Fibroblast of lung (primary cell): ENCODE measurements at regions not wholly inside any gene's neighbourhood (a gene's known extent, or its start where the extent isn't known, plus 50 kb on each side); places are given as distances from the start of the nearest gene placed in this dataset.

Experiments used
- EZH2 ChIP-seq: IDR thresholded peaks from 2 replicates; pipeline ENCODE4 v1.5.1; 2012; ENCODE audit warnings: low read length, control low read depth, mild to moderate bottlenecking; ENCODE audit errors: missing control alignments
- TF ChIP-seq, protein P1 (sequence below), 2 donors: IDR thresholded peaks in 1 of 2; conservative IDR thresholded peaks in 1 of 2; 1 replicate in 1 of 2; 2 replicates in 1 of 2; pipeline ENCODE4 v1.5.1; 2011 to 2012; ENCODE audit warnings: low read length in 2 of 2, control low read depth in 1 of 2, inconsistent platforms in 1 of 2, low read depth in 1 of 2, mild to moderate bottlenecking in 1 of 2

DNA sequence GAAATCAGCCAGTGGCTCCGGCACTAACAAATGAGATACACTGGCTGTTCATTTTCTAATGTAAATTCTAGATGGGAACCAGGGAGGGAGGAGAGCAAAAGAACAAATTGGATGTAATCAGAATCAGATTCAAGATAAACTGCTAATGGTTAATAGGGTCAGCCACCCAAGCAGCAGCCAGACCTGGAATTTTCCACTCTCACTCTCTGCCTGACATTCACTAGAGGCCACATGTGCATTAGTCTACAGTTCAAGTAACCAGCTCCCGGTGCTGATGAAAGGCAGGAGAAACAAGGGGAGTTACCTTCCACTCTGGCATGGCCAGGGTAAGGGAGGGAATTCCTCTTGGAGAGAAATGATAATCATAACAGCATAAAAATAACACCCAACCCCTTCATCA is 597.7 kb downstream of the TOX3 start:
- TF ChIP-seq, protein P1, sequence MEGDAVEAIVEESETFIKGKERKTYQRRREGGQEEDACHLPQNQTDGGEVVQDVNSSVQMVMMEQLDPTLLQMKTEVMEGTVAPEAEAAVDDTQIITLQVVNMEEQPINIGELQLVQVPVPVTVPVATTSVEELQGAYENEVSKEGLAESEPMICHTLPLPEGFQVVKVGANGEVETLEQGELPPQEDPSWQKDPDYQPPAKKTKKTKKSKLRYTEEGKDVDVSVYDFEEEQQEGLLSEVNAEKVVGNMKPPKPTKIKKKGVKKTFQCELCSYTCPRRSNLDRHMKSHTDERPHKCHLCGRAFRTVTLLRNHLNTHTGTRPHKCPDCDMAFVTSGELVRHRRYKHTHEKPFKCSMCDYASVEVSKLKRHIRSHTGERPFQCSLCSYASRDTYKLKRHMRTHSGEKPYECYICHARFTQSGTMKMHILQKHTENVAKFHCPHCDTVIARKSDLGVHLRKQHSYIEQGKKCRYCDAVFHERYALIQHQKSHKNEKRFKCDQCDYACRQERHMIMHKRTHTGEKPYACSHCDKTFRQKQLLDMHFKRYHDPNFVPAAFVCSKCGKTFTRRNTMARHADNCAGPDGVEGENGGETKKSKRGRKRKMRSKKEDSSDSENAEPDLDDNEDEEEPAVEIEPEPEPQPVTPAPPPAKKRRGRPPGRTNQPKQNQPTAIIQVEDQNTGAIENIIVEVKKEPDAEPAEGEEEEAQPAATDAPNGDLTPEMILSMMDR (conservative IDR thresholded peaks at IDR 0.05 in 1 of 2, IDR thresholded peaks at IDR 0.05 in 1 of 2; ENCODE audit: low read depth in 1 of 2, low read length in 2 of 2) = no peak
- TF ChIP-seq EZH2 = no peak
